PFSK-1 (cell line): ENCODE measurements at regions not wholly inside any gene's neighbourhood (a gene's known extent, or its start where the extent isn't known, plus 50 kb on each side); places are given as distances from the start of the nearest gene placed in this dataset.

Experiments used
- FOXP2 ChIP-seq: optimal IDR thresholded peaks from 2 replicates; pipeline ENCODE3; 2011; ENCODE audit warnings: borderline replicate concordance, control low read depth, inconsistent platforms; ENCODE audit not compliant: insufficient read depth; ENCODE audit errors: extremely low read length, extremely low read depth
- POLR2AphosphoS5 ChIP-seq: IDR thresholded peaks from 2 replicates; pipeline ENCODE4 v1.6.1; 2012; ENCODE audit warnings: low read depth, mild to moderate bottlenecking, control low read depth, low read length, moderate library complexity
- SIN3A ChIP-seq: IDR thresholded peaks from 2 replicates; pipeline ENCODE4 v1.6.1; 2012; ENCODE audit warnings: mild to moderate bottlenecking, low read length, moderate library complexity, borderline replicate concordance; ENCODE audit not compliant: insufficient read depth
- TAF1 ChIP-seq: IDR thresholded peaks from 2 replicates; pipeline ENCODE4 v1.6.1; 2012; ENCODE audit warnings: low read length, control low read depth, borderline replicate concordance; ENCODE audit not compliant: insufficient read depth
- TF ChIP-seq, protein P1 (sequence below), 2 experiments: IDR thresholded peaks; 2 replicates each; pipeline versions ENCODE4 v1.6.1 to v1.8.0; 2011 to 2012; ENCODE audit warnings: low read depth in 2 of 2, low read length in 2 of 2, control low read depth in 1 of 2, inconsistent platforms in 1 of 2, mild to moderate bottlenecking in 1 of 2, moderate library complexity in 1 of 2; ENCODE audit not compliant: insufficient read depth in 1 of 2

GRCh38 chr15:56857828-56858227 is 60.6 kb upstream of the TCF12 start:
- no peak for TF ChIP-seq POLR2AphosphoS5
- TF ChIP-seq TAF1 = no peak
- TF ChIP-seq, protein P1, sequence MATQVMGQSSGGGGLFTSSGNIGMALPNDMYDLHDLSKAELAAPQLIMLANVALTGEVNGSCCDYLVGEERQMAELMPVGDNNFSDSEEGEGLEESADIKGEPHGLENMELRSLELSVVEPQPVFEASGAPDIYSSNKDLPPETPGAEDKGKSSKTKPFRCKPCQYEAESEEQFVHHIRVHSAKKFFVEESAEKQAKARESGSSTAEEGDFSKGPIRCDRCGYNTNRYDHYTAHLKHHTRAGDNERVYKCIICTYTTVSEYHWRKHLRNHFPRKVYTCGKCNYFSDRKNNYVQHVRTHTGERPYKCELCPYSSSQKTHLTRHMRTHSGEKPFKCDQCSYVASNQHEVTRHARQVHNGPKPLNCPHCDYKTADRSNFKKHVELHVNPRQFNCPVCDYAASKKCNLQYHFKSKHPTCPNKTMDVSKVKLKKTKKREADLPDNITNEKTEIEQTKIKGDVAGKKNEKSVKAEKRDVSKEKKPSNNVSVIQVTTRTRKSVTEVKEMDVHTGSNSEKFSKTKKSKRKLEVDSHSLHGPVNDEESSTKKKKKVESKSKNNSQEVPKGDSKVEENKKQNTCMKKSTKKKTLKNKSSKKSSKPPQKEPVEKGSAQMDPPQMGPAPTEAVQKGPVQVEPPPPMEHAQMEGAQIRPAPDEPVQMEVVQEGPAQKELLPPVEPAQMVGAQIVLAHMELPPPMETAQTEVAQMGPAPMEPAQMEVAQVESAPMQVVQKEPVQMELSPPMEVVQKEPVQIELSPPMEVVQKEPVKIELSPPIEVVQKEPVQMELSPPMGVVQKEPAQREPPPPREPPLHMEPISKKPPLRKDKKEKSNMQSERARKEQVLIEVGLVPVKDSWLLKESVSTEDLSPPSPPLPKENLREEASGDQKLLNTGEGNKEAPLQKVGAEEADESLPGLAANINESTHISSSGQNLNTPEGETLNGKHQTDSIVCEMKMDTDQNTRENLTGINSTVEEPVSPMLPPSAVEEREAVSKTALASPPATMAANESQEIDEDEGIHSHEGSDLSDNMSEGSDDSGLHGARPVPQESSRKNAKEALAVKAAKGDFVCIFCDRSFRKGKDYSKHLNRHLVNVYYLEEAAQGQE (IDR thresholded peaks at IDR 0.05; ENCODE audit: insufficient read depth in 1 of 2, low read depth in 2 of 2, low read length in 2 of 2) = no peak
- TF ChIP-seq SIN3A = no peak
- TF ChIP-seq FOXP2 = no peak
